NCI-H1105 treated with DMSO at 0.1 percent for 48 hours (cell line): ENCODE measurements at regions not wholly inside any gene's neighbourhood (a gene's known extent, or its start where the extent isn't known, plus 50 kb on each side); places are given as distances from the start of the nearest gene placed in this dataset.
A peak's percentile ranks its signal among the peaks of the same experiment; 100 is the strongest.

Source experiments
- DNase-seq: peaks from one replicate; lab custom pipeline; 2025; lab: John Stamatoyannopoulos, UW

GRCh38 chr7:17485368-17485767 lies 186.9 kb downstream of the AHR start:
- no peak for DNase-seq

GRCh38 chr7:17485904-17486303 lies 187.5 kb downstream of the AHR start:
- DNase-seq: no peak

- no peak for DNase-seq
Measured at GRCh38 chr7:17486835-17487234, 188.4 kb downstream of the AHR start.

- no peak for DNase-seq
Measured at GRCh38 chr7:17487343-17487742, 188.9 kb downstream of the AHR start.

- no peak for DNase-seq
Measured at GRCh38 chr7:17488829-17489228, 190.4 kb downstream of the AHR start.

- no peak for DNase-seq
Measured at GRCh38 chr7:17489961-17490360, 191.5 kb downstream of the AHR start.

GRCh38 chr7:17490825-17491224 lies 192.4 kb downstream of the AHR start:
- no peak for DNase-seq

- DNase-seq: no peak
Measured at GRCh38 chr7:17492437-17492836, 194.0 kb downstream of the AHR start.

- DNase-seq: no peak
Measured at GRCh38 chr7:17493446-17493845, 195.0 kb downstream of the AHR start.

- DNase-seq: no peak
Measured at GRCh38 chr7:17495655-17496394, 197.4 kb downstream of the AHR start.

- DNase-seq: no peak
Measured at GRCh38 chr7:17497136-17497535, 198.7 kb downstream of the AHR start.

- DNase-seq: peak; percentile 52
Measured at GRCh38 chr7:17497549-17498167, 199.2 kb downstream of the AHR start.

- DNase-seq: peak; percentile 17
Measured at GRCh38 chr7:17498230-17498629, 199.8 kb downstream of the AHR start.

- DNase-seq: no peak
Measured at GRCh38 chr7:17500736-17501135, 202.3 kb downstream of the AHR start.

GRCh38 chr7:17501441-17502212 lies 203.2 kb downstream of the AHR start:
- DNase-seq: no peak

- DNase-seq: no peak
Measured at GRCh38 chr7:17502213-17503060, 204.0 kb downstream of the AHR start.

GRCh38 chr7:17506095-17506494 lies 207.6 kb downstream of the AHR start:
- DNase-seq: no peak

GRCh38 chr7:17506596-17506995 lies 208.1 kb downstream of the AHR start:
- DNase-seq: no peak

GRCh38 chr7:17507717-17508116 lies 209.3 kb downstream of the AHR start:
- DNase-seq: no peak

GRCh38 chr7:17512181-17512675 lies 213.8 kb downstream of the AHR start:
- peak; percentile 38 for DNase-seq

- no peak for DNase-seq
Measured at GRCh38 chr7:17516771-17517170, 218.3 kb downstream of the AHR start.

- no peak for DNase-seq
Measured at GRCh38 chr7:17520941-17521340, 222.5 kb downstream of the AHR start.
